ENCODE measurements at regions not wholly inside any gene's neighbourhood (a gene's known extent, or its start where the extent isn't known, plus 50 kb on each side); places are given as distances from the start of the nearest gene placed in this dataset.

DNA sequence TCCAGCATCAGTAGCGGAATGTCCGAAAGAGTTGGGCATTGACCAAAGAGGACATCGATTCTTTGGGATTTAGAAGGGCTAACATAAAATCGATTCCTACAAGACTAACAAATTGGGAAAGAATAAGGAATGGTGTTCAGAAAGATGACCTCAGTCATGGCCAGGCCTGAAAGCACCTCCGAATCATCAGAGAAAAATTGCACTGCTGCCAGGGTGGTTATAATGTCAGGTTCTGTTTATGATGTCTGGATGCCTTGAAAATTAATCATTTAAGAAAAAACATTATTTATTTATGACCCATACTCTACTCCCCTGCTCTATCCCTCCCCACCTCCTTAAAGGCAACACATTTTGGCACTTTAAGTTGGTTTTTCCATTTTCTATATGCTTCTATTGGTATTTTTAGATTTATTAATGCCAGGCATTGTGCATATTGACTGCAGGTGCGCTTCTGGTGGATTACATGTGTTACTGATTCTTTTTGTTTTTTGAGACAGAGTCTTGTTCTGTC, 104.7 kb downstream of the MYCN start:
- ChIA-PET POLR2A (no interaction called here), CTCF (no interaction called here)
- TF ChIP-seq, protein P1, sequence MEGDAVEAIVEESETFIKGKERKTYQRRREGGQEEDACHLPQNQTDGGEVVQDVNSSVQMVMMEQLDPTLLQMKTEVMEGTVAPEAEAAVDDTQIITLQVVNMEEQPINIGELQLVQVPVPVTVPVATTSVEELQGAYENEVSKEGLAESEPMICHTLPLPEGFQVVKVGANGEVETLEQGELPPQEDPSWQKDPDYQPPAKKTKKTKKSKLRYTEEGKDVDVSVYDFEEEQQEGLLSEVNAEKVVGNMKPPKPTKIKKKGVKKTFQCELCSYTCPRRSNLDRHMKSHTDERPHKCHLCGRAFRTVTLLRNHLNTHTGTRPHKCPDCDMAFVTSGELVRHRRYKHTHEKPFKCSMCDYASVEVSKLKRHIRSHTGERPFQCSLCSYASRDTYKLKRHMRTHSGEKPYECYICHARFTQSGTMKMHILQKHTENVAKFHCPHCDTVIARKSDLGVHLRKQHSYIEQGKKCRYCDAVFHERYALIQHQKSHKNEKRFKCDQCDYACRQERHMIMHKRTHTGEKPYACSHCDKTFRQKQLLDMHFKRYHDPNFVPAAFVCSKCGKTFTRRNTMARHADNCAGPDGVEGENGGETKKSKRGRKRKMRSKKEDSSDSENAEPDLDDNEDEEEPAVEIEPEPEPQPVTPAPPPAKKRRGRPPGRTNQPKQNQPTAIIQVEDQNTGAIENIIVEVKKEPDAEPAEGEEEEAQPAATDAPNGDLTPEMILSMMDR (IDR thresholded peaks at IDR 0.05), result no peak
- no peak for TF ChIP-seq EZH2 (IDR thresholded peaks at IDR 0.05; ENCODE audit: borderline replicate concordance, insufficient read depth, low read depth, low read length, poor library complexity, severe bottlenecking)
- Mint-ChIP-seq H3K9me3 (ENCODE audit: insufficient read depth) (peaks cover 3% of the 10 kb centered on the region), H3K4me3 (no peak overlapping the region), H3K27me3 (peaks cover 13% of the 10 kb centered on the region), H3K4me1 (no peaks in the 10 kb centered on the region), H3K27ac (no peak overlapping the region)
- no peak for ATAC-seq (ENCODE audit: low read depth)
- no peak overlapping the region for H2AFZ ChIP-seq (ENCODE audit: insufficient read depth, low read depth, low read length, poor library complexity, severe bottlenecking)
- DNase-seq, result no peak
- no peak overlapping the region for H3K9ac ChIP-seq (ENCODE audit: low read length)
- no peak overlapping the region for H3K4me2 ChIP-seq (replicated peaks; ENCODE audit: low read depth, low read length, poor library complexity, severe bottlenecking)
- intact Hi-C loops (cut with micrococcal nuclease), result no loop called here
- 93% methylated on average over 3 of the region's 6 CpGs for WGBS (ENCODE audit: insufficient coverage)
- no peaks in the 10 kb centered on the region for H3K4me1 ChIP-seq (ENCODE audit: control insufficient read depth in 2 of 2, insufficient read depth in 2 of 2, low read length in 2 of 2)
- H3K27ac ChIP-seq (ENCODE audit: low read length in 2 of 2), result no peak overlapping the region
- no peaks in the 10 kb centered on the region for H4K20me1 ChIP-seq (ENCODE audit: control insufficient read depth, insufficient read depth, low read length, poor library complexity, severe bottlenecking)
- no peak overlapping the region for H3K4me3 ChIP-seq (ENCODE audit: control extremely low read depth in 1 of 5, extremely low read depth in 1 of 5, insufficient read depth in 1 of 5, low read depth in 2 of 5, low read length in 4 of 5)
- H3K9me3 ChIP-seq (ENCODE audit: control extremely low read depth in 1 of 3, control insufficient read depth in 2 of 3, insufficient read depth in 1 of 3, low read length in 2 of 3), result peaks cover 0 to 3% (median 0%) of the 10 kb centered on the region in 3 donors
- H3K36me3 ChIP-seq (replicated peaks in 1 of 2; ENCODE audit: control extremely low read depth in 1 of 2, control insufficient read depth in 1 of 2, extremely low read depth in 1 of 2, insufficient read depth in 2 of 2, low read length in 1 of 2), result no peaks in the 10 kb centered on the region
- no peaks in the 10 kb centered on the region for H3K27me3 ChIP-seq (replicated peaks in 1 of 4; ENCODE audit: control extremely low read depth in 1 of 4, control insufficient read depth in 3 of 4, insufficient read depth in 4 of 4, low read length in 3 of 4)
- H3K79me2 ChIP-seq (ENCODE audit: control insufficient read depth, insufficient read depth, low read length), result no peaks in the 10 kb centered on the region

- H4K20me1 ChIP-seq (ENCODE audit: control insufficient read depth, insufficient read depth, low read length, poor library complexity, severe bottlenecking), result no peaks in the 10 kb centered on the region
- H3K27me3 Mint-ChIP-seq, result peaks cover 9% of the 10 kb centered on the region
- TF ChIP-seq, protein P1 (IDR thresholded peaks at IDR 0.05), result no peak
- no peak for TF ChIP-seq EZH2 (IDR thresholded peaks at IDR 0.05; ENCODE audit: borderline replicate concordance, insufficient read depth, low read depth, low read length, poor library complexity, severe bottlenecking)
Observed at GRCh38 chr2:16043627-16044026, 103.3 kb downstream of the MYCN start.

More at GRCh38 chr2:16043627-16044026, 103.3 kb downstream of the MYCN start:
- no peaks in the 10 kb centered on the region for H3K79me2 ChIP-seq (ENCODE audit: control insufficient read depth, insufficient read depth, low read length)
- WGBS (ENCODE audit: insufficient coverage), result no CpG with 5 or more reads among the region's 2 CpGs
- intact Hi-C loops (cut with micrococcal nuclease), result no loop called here
- no peak overlapping the region for H3K27ac ChIP-seq (ENCODE audit: low read length in 2 of 2)
- no peaks in the 10 kb centered on the region for H3K36me3 ChIP-seq (replicated peaks in 1 of 2; ENCODE audit: control extremely low read depth in 1 of 2, control insufficient read depth in 1 of 2, extremely low read depth in 1 of 2, insufficient read depth in 2 of 2, low read length in 1 of 2)
- H3K9me3 ChIP-seq (ENCODE audit: control extremely low read depth in 1 of 3, control insufficient read depth in 2 of 3, insufficient read depth in 1 of 3, low read length in 2 of 3), result peaks cover 0 to 3% (median 0%) of the 10 kb centered on the region in 3 donors
- H3K4me1 ChIP-seq (ENCODE audit: control insufficient read depth in 2 of 2, insufficient read depth in 2 of 2, low read length in 2 of 2), result no peaks in the 10 kb centered on the region
- H3K4me3 ChIP-seq (ENCODE audit: control extremely low read depth in 1 of 5, extremely low read depth in 1 of 5, insufficient read depth in 1 of 5, low read depth in 2 of 5, low read length in 4 of 5), result no peak overlapping the region
- no peak for ATAC-seq (ENCODE audit: low read depth)
- ChIA-PET CTCF (no interaction called here), POLR2A (no interaction called here)
- Mint-ChIP-seq H3K27ac (no peak overlapping the region), H3K4me1 (no peaks in the 10 kb centered on the region), H3K4me3 (no peak overlapping the region), H3K9me3 (ENCODE audit: insufficient read depth) (peaks cover 3% of the 10 kb centered on the region)
- H3K27me3 ChIP-seq (replicated peaks in 1 of 4; ENCODE audit: control extremely low read depth in 1 of 4, control insufficient read depth in 3 of 4, insufficient read depth in 4 of 4, low read length in 3 of 4), result no peaks in the 10 kb centered on the region
- no peak overlapping the region for H2AFZ ChIP-seq (ENCODE audit: insufficient read depth, low read depth, low read length, poor library complexity, severe bottlenecking)
- no peak overlapping the region for H3K4me2 ChIP-seq (replicated peaks; ENCODE audit: low read depth, low read length, poor library complexity, severe bottlenecking)
- DNase-seq, result no peak
- H3K9ac ChIP-seq (ENCODE audit: low read length), result no peak overlapping the region

Data from B cell (primary cell).